ENCODE measurements at regions not wholly inside any gene's neighbourhood (a gene's known extent, or its start where the extent isn't known, plus 50 kb on each side); places are given as distances from the start of the nearest gene placed in this dataset.
"Not testable (repeated sequence)": the region's sequence is repeated elsewhere in the genome, so short reads cannot be mapped to it uniquely, and the experiment has no call there.

DNA sequence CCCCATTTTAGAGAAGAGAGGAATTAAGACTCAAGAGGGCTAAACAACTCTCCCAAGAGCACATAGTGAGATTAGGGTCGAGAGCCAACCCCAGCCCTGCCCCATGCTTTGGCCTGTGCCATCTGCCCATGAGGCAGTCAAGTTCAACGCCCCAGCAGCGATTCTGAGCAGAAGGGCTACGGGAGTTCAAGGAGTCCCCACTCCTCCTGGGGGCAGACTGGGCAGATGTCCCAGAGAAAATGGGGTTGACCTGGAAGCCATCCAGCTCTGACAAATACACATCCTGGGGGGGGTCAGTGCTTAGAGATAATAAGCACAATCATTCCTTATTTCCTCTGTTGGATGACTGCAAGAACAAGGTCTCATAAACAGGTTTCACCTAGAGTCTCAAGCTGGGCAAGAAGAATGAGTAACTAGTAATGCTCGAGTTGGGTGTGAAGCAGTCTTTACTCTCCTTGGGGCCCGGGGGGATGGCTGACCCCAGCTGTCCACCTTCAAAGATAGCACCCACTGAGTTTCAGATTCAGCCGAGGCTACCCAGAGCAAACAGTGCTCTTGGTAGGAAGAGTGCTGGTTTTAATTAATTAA is 716.4 kb downstream of the RNF144A start:
- DNase-seq (ENCODE audit: low read depth in 2 of 2), result no peak

DNA sequence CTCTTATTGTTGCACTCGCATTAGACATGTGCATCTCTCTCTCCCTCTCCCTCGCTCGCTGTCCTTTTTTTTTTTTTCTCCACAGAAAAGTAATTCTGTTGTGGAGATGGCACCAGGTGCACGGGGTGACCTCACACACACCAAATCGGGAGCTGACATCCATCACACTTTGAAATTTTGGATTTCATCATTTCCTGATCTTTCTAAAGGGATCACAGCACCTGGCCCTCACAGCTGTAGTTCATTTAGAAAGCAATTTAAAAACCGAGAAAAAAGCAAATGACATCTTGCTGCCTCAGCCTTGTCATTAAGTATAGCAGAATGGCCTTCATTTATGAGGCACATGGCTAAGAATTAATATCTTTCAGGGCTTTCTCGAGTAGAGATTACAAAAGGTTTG is 717.2 kb downstream of the RNF144A start:
- no peak for DNase-seq (ENCODE audit: low read depth in 2 of 2)

DNA sequence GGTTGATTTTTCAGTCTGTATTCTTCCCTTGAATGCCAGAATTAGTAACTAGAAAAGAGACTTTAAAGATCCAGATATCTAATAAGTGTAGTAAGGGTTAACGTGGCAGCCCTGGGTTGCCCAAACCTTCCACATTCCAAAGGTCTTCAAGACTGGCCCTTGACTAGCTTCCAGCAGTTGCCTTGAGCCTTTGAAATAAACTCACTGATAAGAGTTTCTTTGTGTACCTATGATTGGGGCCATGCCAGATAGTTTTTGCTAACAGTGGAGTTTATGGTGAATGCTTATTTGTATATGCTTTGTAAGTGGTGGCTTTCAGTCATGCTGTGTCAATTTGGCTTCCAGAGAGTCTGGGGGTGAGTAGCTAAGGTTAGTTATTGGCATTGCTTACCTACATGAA is 722.3 kb downstream of the RNF144A start:
- no peak for DNase-seq (ENCODE audit: low read depth in 2 of 2)

DNA sequence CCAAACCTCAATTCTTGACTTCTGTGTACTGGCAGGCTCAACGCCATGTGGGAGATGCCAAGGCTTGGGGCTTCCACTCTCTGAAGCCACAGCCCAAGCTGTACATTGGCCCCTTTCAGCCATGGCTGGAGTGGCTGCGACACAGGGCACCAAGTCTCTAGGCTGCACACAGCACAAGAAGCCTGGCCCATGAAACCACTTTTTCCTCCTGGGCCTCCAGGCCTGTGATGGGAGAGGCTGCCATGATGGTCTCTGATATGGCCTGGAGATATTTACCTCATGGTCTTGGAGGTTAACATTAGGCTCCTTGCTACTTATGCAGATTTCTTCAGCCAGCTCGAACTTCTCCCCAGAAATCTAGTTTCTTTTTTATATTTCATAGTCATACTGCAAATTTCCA is 724.1 kb downstream of the RNF144A start:
- DNase-seq (ENCODE audit: low read depth in 2 of 2), result not testable (repeated sequence)

GRCh38 chr2:7646024-7646423 is 728.8 kb downstream of the RNF144A start:
- no peak for DNase-seq (ENCODE audit: low read depth in 2 of 2)

GRCh38 chr2:7646661-7647060 is 729.4 kb downstream of the RNF144A start:
- DNase-seq (ENCODE audit: low read depth in 2 of 2), result no peak

- DNase-seq (ENCODE audit: low read depth in 2 of 2), result no peak
Measured at GRCh38 chr2:7648221-7648795, 731.1 kb downstream of the RNF144A start.

DNA sequence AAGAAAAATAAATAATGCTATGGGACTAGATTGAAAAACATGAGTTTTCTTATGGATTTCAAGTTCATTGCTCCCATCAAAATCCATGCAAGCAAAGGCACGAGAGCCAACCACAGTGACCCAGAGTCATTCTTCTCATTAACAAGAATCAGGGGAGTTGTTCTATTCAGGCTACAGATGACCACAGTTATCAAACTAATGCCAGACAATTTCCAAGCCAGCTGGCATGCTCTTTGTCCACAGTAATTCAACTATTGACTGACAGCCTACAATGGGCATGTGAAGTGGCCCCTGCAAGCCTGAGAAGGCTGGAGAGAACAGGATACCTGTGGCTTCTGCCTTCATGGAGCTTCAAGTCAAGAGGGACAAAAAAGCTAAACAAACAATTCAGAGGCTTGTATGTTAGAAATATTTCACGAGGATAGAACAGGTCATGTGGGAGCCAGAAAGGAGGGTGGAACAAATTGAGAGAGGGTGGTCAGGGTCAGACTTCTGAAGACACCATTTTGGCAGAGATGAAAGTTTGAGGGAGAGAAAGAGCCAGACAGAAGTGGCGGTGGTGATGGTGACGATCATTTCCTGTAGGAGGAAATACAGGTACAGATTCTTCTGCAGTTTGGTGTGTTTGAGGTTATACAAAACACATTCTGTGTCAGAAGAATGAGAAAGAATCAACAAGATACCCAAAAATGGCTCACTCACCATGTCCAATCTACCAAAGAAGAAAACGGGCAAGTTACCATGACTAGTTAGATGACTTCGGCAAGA is 732.4 kb downstream of the RNF144A start:
- no peak for DNase-seq (ENCODE audit: low read depth in 2 of 2)

GRCh38 chr2:7653617-7654016 is 736.4 kb downstream of the RNF144A start:
- no peak for DNase-seq (ENCODE audit: low read depth in 2 of 2)

- DNase-seq (ENCODE audit: low read depth in 2 of 2), result no peak
Measured at GRCh38 chr2:7655629-7656028, 738.4 kb downstream of the RNF144A start.

DNA sequence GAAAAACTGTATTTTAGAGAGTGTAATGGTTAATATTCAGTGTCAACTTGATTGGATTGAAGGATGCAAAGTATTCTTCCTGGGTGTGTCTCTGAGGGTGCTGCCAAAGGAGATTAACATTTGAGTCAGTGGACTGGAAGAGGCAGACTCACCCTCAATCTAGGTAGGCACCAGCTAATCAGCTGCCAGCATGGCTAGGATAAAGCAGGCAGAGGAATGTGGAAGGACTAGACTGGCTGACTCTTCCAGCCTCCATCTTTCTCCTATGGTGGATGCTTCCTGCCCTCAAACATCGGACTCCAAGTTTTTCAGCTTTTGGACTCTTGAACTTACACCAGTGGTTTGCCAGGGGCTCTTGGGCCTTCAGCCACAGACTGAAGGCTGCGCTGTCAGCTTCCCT is 740.3 kb downstream of the RNF144A start:
- not testable (repeated sequence) for DNase-seq (ENCODE audit: low read depth in 2 of 2)

GRCh38 chr2:7658486-7658885 is 741.3 kb downstream of the RNF144A start:
- no peak for DNase-seq (ENCODE audit: low read depth in 2 of 2)

DNA sequence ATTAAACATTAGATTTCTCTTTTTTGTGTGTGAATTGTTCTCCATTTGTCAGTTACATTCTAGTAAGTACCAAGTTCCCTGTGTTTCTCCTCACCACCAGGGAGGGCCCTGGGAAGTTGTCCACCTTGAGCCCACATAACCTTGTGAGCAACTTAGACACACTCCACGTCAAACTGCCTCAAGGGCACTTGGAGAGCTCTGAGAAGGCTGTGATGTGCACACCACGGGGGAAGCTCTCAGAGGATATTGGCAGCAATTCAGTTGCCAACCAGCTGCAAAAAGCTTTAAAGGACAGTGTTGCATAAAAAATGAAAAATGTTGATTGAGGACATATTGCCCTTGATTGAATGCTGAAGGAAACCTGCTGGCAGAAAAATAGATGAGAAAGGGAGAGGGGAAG is 743.6 kb downstream of the RNF144A start:
- DNase-seq (ENCODE audit: low read depth in 2 of 2), result no peak

GRCh38 chr2:7661502-7661901 is 744.3 kb downstream of the RNF144A start:
- no peak for DNase-seq (ENCODE audit: low read depth in 2 of 2)

- DNase-seq (ENCODE audit: low read depth in 2 of 2), result no peak
Measured at GRCh38 chr2:7665880-7666279, 748.7 kb downstream of the RNF144A start.

DNA sequence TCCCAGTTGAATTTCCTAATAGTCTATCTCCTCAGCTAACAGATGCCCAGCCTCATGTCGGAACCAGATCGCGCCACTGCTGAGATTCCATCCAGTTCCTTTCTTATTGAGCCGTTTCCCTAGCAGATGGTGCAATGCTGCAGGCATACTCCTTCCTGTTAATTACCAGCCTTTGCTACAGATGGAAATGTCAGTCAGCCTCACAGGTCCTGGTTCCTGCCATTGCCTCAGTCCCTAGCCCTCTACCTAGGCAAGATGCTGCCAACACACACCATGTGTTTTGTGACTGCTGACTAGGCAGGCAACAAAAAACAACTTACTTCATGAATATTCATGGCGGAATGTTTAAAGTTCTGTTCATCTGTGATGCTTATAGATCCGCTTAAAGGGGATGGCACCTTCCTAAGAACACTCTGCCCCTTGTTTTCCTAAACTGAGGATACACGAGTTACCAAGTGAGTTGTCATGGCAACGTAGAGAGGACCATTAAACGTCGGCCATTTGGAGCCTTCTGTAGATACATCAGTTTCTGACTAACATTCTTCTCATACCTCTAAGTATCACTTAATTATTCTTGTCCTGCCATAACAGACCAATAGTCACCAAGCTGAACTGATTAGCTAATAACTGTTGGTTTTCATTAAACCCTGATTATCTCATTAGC is 749.5 kb downstream of the RNF144A start:
- DNase-seq (ENCODE audit: low read depth in 2 of 2), result no peak

- no peak for DNase-seq (ENCODE audit: low read depth in 2 of 2)
Measured at GRCh38 chr2:7667260-7667757, 750.1 kb downstream of the RNF144A start.

DNA sequence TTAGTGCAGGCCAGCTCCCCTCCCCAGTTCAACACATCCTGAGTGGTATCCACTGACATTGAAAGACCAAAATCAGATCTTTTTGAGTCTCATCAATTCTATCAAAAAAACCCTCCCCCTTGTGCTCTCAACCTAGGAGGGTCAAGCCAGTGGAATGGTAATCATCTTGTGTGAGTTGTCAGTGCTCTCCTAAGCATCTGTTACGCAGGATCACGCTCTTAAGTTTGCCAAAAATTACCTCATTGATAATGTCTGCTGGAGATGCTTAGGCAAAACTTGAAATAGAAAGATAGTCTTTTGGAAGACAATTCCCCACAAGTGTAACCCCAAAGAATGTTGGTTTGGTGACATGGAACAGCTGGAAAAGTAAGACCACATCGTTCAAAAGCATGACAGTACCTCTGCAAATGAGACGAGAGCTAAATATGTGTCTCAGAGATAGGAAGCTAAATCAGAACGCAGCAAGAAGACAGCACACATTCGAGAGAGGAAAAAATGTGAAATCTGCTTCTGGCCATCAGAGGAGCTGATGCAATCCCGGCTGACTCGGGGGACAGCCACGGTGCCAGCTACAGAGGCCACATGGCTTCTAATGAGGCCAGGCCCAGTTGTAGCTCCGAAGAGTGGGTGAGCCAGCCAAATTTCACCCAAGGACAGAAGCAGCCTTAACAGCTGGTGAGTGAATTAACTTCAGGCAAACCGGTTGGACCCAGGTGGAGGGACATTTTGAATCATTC is 753.9 kb downstream of the RNF144A start:
- no peak for DNase-seq (ENCODE audit: low read depth in 2 of 2)

- peak; percentile 16 to 51 for DNase-seq (ENCODE audit: low read depth in 2 of 2)
Measured at GRCh38 chr2:7672027-7672684, 754.9 kb downstream of the RNF144A start.

DNA sequence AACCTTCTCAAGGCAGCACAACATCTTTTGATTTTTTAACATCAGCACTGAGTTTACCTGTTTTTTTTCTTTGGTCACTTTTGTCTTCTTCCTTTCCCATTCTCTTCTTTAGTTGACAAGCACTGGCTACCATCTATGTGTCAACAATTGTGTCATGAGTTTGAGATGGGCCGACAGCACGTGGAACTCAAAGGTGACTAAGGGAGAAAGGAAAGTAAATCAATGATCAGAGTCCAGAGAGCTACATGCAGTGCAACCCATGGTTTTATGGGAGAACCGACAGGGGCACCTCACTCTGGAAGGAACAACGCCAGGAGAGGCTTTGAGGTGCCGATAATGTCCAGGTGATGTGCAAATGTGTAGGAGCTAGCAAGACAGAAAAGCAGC is 755.5 kb downstream of the RNF144A start:
- no peak for DNase-seq (ENCODE audit: low read depth in 2 of 2)

- DNase-seq (ENCODE audit: low read depth in 2 of 2), result no peak
Measured at GRCh38 chr2:7673101-7673500, 755.9 kb downstream of the RNF144A start.

All from activated CD8-positive, alpha-beta memory T cell treated with anti-CD3 and anti-CD28 coated beads for 4 hours (primary cell).